GM13977 (cell line): ENCODE measurements at regions not wholly inside any gene's neighbourhood (a gene's known extent, or its start where the extent isn't known, plus 50 kb on each side); places are given as distances from the start of the nearest gene placed in this dataset.

ENCODE experiments used
- DNase-seq: peaks from one replicate; pipeline ENCODE4 v3.0.0; 2012; ENCODE audit warnings: low spot score
- in situ Hi-C: fragments of 300-500 bp; cut with MboI; formaldehyde crosslinking; loops from one replicate; pipeline ENCODE4 v1.12.0; 2022; ENCODE audit warnings: low sequenced_read_pairs, low pct_unique_long_range_greater_than_20kb, mixed read lengths, inconsistent platforms; ENCODE audit not compliant: unreplicated experiment
- TF ChIP-seq, protein P1 (sequence below): IDR thresholded peaks from 2 replicates; pipeline ENCODE4 v1.5.1; 2012; ENCODE audit warnings: mild to moderate bottlenecking, control low read depth; ENCODE audit not compliant: insufficient read depth; ENCODE audit errors: extremely low read depth, missing control alignments

DNA sequence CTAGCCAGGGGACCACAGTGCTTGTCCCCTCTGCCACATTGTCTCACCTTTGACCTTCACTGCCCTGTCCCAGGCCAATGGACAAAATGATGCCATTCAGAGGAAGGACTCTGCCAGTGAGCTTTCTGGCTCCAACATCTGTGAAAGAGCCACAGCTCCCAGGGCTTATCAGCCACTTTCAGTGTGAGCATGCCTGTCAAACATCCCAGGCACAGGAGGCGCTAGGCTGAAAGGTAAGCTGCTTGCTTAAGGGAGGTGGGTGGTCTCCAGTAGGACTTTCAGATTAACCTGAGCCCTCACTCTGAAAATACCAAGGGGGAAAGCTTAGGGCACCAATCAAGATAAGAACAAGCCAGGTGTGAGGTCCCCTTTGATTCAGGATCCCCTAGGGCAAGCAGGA, 59.8 kb upstream of the GDF10 start:
- DNase-seq, result no peak
- TF ChIP-seq, protein P1, sequence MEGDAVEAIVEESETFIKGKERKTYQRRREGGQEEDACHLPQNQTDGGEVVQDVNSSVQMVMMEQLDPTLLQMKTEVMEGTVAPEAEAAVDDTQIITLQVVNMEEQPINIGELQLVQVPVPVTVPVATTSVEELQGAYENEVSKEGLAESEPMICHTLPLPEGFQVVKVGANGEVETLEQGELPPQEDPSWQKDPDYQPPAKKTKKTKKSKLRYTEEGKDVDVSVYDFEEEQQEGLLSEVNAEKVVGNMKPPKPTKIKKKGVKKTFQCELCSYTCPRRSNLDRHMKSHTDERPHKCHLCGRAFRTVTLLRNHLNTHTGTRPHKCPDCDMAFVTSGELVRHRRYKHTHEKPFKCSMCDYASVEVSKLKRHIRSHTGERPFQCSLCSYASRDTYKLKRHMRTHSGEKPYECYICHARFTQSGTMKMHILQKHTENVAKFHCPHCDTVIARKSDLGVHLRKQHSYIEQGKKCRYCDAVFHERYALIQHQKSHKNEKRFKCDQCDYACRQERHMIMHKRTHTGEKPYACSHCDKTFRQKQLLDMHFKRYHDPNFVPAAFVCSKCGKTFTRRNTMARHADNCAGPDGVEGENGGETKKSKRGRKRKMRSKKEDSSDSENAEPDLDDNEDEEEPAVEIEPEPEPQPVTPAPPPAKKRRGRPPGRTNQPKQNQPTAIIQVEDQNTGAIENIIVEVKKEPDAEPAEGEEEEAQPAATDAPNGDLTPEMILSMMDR, result no peak
- in situ Hi-C loops, result no loop called here

DNA sequence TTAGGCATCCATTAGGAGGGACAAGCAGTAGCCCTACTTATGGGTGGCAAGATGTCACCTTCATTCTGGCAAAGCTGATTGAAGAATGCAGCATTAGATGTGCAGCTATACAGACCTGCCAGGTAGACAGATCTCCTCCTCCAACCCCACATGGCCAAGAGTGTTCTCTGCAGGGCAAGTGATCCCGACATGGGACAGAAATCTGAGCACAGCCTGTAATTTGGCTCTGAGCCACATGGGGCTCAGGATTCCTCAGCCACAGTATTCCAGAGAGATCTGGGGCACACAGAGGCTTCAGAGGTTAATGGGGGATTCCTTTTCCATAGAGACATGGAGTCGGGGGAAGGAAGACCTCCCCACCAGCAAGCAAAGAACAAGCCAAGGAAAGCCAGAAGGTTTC, 58.7 kb upstream of the GDF10 start:
- TF ChIP-seq, protein P1, result no peak
- in situ Hi-C loops, result no loop called here
- no peak for DNase-seq

DNA sequence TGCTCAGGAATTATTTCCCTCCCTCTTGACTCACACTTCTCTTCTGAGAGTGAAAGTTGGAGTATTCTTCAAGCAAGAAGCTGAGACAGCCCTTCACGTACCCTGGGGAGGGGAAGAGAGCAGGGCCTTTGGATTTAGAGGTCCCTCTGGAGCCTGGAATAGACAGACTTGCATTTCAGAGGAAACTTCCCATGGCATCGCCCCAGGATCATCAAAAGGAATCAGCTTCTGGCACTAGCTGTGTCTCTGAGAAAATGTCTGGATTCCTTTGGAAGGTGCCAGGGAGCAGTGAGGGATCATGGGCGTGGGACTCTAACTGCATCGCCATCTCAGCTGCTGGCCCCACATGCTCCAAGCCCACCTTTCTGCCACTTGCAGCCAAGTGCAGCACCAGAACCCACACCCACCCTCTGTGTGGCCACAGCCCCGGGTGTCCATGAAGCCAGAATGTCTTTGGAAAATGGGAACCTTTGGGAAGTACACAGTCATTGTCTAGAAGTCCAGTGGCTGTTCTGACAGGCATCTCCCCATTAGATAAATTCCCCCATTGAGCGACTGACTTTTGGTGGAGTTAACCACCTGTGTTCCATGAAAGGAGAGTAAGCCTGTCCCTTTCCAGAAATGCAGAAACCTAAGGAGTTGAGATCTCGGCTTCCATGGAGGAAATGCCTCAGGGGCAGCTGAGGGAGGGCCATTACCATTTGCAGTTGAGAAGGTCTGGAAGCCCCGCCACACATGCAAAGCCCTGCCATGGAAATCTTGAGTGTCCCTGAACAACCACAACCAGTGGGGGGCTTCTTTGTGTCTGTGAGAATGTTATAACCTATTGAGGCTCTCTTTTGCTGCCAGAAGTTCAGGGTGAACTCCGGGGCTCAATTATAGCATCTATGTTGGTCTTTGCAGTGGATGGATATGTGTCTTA, 57.8 kb upstream of the GDF10 start:
- TF ChIP-seq, protein P1, result no peak
- in situ Hi-C loops, result no loop called here
- no peak for DNase-seq

DNA sequence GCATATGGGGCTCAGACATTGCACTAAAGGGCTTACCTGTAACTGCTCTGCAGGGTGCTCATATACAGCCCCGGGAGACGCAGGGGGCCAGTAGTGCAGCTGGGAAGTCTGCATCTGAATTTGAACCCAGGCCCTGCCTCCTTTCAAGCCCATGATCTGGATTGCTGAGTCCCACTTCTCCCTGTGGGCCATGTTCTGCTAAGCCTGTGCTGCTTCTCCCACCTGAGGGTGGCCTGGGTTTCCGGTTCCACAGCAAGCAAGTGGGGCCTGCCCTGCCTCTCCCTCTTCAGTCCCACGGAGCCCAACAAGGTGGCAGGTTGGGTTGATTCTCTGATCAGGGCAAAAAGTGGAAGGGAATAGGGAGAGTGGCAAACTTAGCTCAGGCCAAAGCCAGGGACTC, 56.6 kb upstream of the GDF10 start:
- in situ Hi-C loops, result no loop called here
- TF ChIP-seq, protein P1, result no peak
- no peak for DNase-seq

DNA sequence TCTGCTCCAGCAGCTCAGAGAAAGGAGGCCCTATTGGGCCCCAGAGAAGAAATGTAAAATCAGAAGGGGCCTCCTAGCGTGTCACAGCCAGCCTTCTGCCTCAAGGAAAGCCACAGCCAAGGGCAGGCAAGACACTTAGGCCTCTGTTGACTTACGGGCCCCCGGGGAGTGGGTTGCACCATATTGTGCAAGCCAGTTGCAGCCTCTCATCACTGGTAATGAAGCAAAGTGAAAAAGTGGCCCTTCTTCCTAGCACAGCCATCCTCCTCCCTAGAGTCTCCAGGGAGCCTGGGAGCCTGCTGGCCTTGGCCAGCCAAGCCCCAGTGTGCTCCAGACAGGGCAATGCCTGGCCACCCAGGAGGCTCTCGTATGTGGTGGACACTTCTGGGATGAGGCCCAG, 56.2 kb upstream of the GDF10 start:
- in situ Hi-C loops, result no loop called here
- TF ChIP-seq, protein P1, result no peak
- no peak for DNase-seq

DNA sequence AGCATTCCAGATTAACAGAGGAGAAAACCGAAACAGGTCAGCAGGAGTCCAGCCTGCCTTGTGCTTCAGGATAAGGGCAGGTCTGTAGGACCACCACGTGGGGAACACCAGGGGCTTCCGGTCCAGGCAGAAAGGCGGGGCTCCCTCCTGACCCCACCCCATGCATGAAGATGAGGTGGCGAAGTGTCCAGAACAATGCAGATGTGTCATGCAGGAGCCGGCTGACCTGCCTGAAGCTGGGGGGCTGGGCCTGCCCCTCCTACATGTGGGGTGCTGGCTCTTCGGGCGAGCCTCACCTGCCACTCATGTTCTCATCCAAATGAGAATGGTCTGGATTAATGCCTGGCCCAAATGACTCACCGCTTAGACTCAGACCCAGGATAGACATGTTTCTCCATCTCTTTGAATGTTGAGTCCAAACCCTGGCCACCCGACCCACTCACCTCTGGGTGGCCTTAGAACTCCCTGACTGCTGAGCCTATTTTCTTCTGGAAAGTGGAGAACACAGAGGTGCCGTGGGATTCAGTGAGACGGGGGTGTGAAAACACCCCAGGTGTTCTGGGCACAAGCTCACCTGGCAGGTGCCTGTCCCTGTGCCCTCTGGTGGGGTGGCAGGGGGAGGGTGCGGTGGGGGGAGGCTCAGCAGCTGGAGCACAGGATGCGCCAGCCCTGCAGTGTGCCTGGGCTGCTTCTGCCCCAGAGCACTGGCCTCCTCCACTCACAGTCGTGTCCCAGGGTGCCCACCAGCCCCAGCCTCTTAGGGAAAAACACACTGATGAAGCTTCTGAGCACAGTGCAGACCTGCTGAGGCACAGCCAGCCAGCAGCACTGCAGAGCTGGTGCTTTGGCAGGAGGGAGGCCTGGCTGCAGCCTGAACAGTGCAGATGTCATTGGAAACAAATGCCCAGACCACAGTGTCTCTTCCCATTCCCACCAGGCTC, 55.2 kb upstream of the GDF10 start:
- in situ Hi-C loops, result no loop called here
- TF ChIP-seq, protein P1, result no peak
- DNase-seq, result no peak
